HG02852 (cell line): ENCODE measurements at regions not wholly inside any gene's neighbourhood (a gene's known extent, or its start where the extent isn't known, plus 50 kb on each side); places are given as distances from the start of the nearest gene placed in this dataset.
"Not testable (repeated sequence)": the region's sequence is repeated elsewhere in the genome, so short reads cannot be mapped to it uniquely, and the experiment has no call there.

Source experiments
- ATAC-seq: cut with Tn5 transposase; IDR thresholded peaks from one replicate; pipeline ENCODE4 v1.9.1; 2021; ENCODE audit warnings: mild to moderate bottlenecking, moderate library complexity; ENCODE audit not compliant: unreplicated experiment

GRCh38 chr16:29330623-29331022 lies 75.9 kb downstream of the NPIPB11 start:
- not testable (repeated sequence) for ATAC-seq

- not testable (repeated sequence) for ATAC-seq
Observed at GRCh38 chr16:29328528-29328927, 78.0 kb downstream of the NPIPB11 start.

GRCh38 chr16:29327631-29328408 lies 78.7 kb downstream of the NPIPB11 start:
- ATAC-seq = not testable (repeated sequence)

GRCh38 chr16:29326164-29327125 lies 80.1 kb downstream of the NPIPB11 start:
- not testable (repeated sequence) for ATAC-seq

GRCh38 chr16:29323725-29324124 lies 82.8 kb downstream of the NPIPB11 start:
- not testable (repeated sequence) for ATAC-seq

GRCh38 chr16:29321585-29321984 lies 84.9 kb downstream of the NPIPB11 start:
- ATAC-seq = no peak

GRCh38 chr16:29321000-29321393 lies 85.5 kb downstream of the NPIPB11 start:
- ATAC-seq = no peak

- no peak for ATAC-seq
Observed at GRCh38 chr16:29320274-29320999, 86.1 kb downstream of the NPIPB11 start.

GRCh38 chr16:29319726-29320125 lies 86.8 kb downstream of the NPIPB11 start:
- no peak for ATAC-seq

- ATAC-seq = not testable (repeated sequence)
Observed at GRCh38 chr16:29318561-29318968, 87.9 kb downstream of the NPIPB11 start.

- ATAC-seq = no peak
Observed at GRCh38 chr16:29318037-29318436, 88.5 kb downstream of the NPIPB11 start.

GRCh38 chr16:29317269-29317668 lies 89.2 kb downstream of the NPIPB11 start:
- ATAC-seq = no peak

GRCh38 chr16:29316761-29317183 lies 89.7 kb downstream of the NPIPB11 start:
- ATAC-seq = no peak

- no peak for ATAC-seq
Observed at GRCh38 chr16:29315916-29316517, 90.5 kb downstream of the NPIPB11 start.

- no peak for ATAC-seq
Observed at GRCh38 chr16:29315046-29315445, 91.5 kb downstream of the NPIPB11 start.

GRCh38 chr16:29314292-29314934 lies 92.1 kb downstream of the NPIPB11 start:
- no peak for ATAC-seq

GRCh38 chr16:29313559-29314048 lies 92.9 kb downstream of the NPIPB11 start:
- ATAC-seq = no peak

- no peak for ATAC-seq
Observed at GRCh38 chr16:29312835-29313558, 93.5 kb downstream of the NPIPB11 start.

- ATAC-seq = not testable (repeated sequence)
Observed at GRCh38 chr16:29312345-29312675, 94.2 kb downstream of the NPIPB11 start.
